DND-41 (cell line): ENCODE measurements at regions not wholly inside any gene's neighbourhood (a gene's known extent, or its start where the extent isn't known, plus 50 kb on each side); places are given as distances from the start of the nearest gene placed in this dataset.

Experiments
- ATAC-seq: fragments of 200-7000 bp; cut with Tn5 transposase; 3 replicates; pipeline ENCODE4 v1.9.1; 2021; ENCODE audit warnings: low read depth; ENCODE audit not compliant: insufficient read depth
- DNase-seq: peaks from one replicate; pipeline ENCODE4 v3.0.0-alpha.2; 2020
- H2AFZ ChIP-seq: 2 replicates; pipeline ENCODE4 v1.6.0; 2012; ENCODE audit warnings: low read depth, low read length
- H3K27ac ChIP-seq: 2 replicates; pipeline ENCODE4 v1.5.1; 2012; ENCODE audit warnings: low read length, inconsistent platforms
- H3K27me3 ChIP-seq: fragments of 200-600 bp; sonication (generic); 2 replicates; pipeline ENCODE4 v1.6.0; 2012; ENCODE audit warnings: low read length, mild to moderate bottlenecking, inconsistent platforms; ENCODE audit not compliant: insufficient read depth, poor library complexity
- H3K36me3 ChIP-seq: 2 replicates; pipeline ENCODE4 v1.5.1; 2012; ENCODE audit warnings: low read length, inconsistent platforms; ENCODE audit not compliant: insufficient read depth
- H3K4me1 ChIP-seq: 2 replicates; pipeline ENCODE4 v1.5.1; 2012; ENCODE audit warnings: mild to moderate bottlenecking, low read length; ENCODE audit not compliant: insufficient read depth
- H3K4me2 ChIP-seq: 2 replicates; pipeline ENCODE4 v1.6.0; 2012; ENCODE audit warnings: mild to moderate bottlenecking, moderate library complexity, low read length, inconsistent platforms; ENCODE audit not compliant: insufficient read depth
- H3K4me3 ChIP-seq, 2 experiments: fragments of 200-600 bp in 1 of 2; shearing (Covaris generic) in 1 of 2; 2 replicates each; pipeline ENCODE4 v1.5.1; 2012 to 2016; ENCODE audit warnings: inconsistent platforms in 2 of 2, low read length in 2 of 2, mild to moderate bottlenecking in 2 of 2, low read depth in 1 of 2, moderate library complexity in 1 of 2
- H3K79me2 ChIP-seq: 2 replicates; pipeline ENCODE4 v1.6.0; 2012; ENCODE audit warnings: low read length, inconsistent platforms; ENCODE audit not compliant: insufficient read depth
- H3K9ac ChIP-seq: 2 replicates; pipeline ENCODE4 v1.6.0; 2012; ENCODE audit warnings: low read depth, mild to moderate bottlenecking, inconsistent platforms, low read length, moderate library complexity
- H3K9me3 ChIP-seq: 2 replicates; pipeline ENCODE4 v1.5.1; 2012; ENCODE audit warnings: low read length, moderate library complexity, mild to moderate bottlenecking, inconsistent platforms; ENCODE audit not compliant: insufficient read depth, severe bottlenecking
- H4K20me1 ChIP-seq: 2 replicates; pipeline ENCODE4 v1.6.0; 2012; ENCODE audit warnings: low read length; ENCODE audit not compliant: insufficient read depth
- CTCF ChIP-seq: IDR thresholded peaks from 2 replicates; pipeline ENCODE4 v1.5.1; 2012; ENCODE audit warnings: borderline replicate concordance, low read length, moderate library complexity, mild to moderate bottlenecking; ENCODE audit not compliant: poor library complexity, severe bottlenecking; ENCODE audit errors: extremely low read depth
- EZH2 ChIP-seq: IDR thresholded peaks from 3 replicates; pipeline ENCODE4 v1.6.1; 2012; ENCODE audit warnings: borderline replicate concordance, low read depth, mild to moderate bottlenecking, moderate library complexity, low read length, inconsistent platforms; ENCODE audit not compliant: severe bottlenecking

DNA sequence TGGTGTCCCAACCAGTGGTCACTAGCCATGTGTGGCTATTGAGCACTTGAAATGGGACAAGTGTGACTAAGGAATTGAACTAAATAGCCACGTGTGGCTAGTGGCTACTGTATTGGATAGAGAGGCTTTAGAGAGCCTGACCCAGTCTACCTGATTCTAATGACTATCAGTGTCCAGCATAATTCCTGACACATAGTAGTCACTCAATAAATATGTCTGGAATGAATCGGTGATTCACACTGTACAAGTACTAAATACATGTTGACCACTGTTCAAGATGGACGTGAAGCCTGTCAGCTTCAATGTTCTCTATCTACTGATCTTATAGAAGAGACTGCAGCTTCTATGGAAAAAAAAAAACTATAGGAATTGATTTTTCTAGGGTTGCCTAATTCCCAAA is 57.7 kb upstream of the MAST4 start:
- TF ChIP-seq EZH2 (no peak), CTCF (no peak)
- Histone ChIP-seq H3K79me2 (no peaks in the 10 kb centered on the region), H3K27me3 (no peaks in the 10 kb centered on the region), H3K36me3 (no peaks in the 10 kb centered on the region), H3K27ac (no peak overlapping the region), H3K4me3 (no peak overlapping the region), H3K9me3 (no peaks in the 10 kb centered on the region), H3K9ac (no peak overlapping the region), H2AFZ (no peak overlapping the region), H3K4me2 (no peak overlapping the region), H4K20me1 (no peaks in the 10 kb centered on the region), H3K4me1 (no peaks in the 10 kb centered on the region)
- no peak for DNase-seq
- no peak for ATAC-seq

DNA sequence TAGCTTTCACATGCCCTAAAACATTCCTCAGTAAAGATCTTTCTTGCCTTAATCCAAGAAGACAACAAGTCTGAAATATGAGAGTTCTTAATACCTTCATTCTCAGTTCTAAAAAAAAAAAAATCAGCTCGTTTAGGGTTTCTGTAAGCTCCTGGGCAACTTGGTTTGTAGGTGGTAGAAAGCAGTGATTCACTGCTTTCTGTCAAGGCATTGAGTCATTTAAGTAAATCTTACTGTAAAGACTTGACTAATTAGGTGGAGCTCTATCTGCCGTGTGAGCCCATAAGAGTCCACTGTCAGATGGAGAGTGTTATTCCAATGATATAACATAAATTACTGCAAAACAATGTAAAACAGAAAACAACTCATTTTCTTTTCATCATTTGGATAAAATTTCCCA is 56.1 kb upstream of the MAST4 start:
- Histone ChIP-seq H2AFZ (no peak overlapping the region), H4K20me1 (no peaks in the 10 kb centered on the region), H3K4me1 (no peaks in the 10 kb centered on the region), H3K36me3 (no peaks in the 10 kb centered on the region), H3K27ac (no peak overlapping the region), H3K79me2 (no peaks in the 10 kb centered on the region), H3K9me3 (no peaks in the 10 kb centered on the region), H3K4me3 (no peak overlapping the region), H3K27me3 (no peaks in the 10 kb centered on the region), H3K4me2 (no peak overlapping the region), H3K9ac (no peak overlapping the region)
- DNase-seq (no peak), ATAC-seq (no peak)
- TF ChIP-seq EZH2 (no peak), CTCF (no peak)

DNA sequence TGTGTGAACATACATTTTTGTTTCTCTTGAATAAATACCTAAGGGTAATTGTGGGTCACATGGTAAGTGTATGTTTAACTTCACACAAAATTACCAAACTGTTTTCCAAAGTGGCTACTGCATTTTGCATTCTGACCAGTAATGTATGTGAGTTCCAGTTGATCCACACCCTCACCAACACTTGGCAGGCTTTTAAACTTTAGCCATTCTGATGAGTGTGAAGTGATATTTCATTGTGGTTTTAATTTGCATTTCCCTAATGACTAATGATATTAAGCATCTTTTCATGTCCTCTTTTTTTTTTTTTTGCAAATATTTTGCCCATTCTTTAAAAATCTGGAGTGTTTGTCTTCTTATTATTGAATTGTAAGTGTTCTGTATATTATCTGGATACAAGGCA is 53.5 kb upstream of the MAST4 start:
- Histone ChIP-seq H2AFZ (no peak overlapping the region), H3K79me2 (no peaks in the 10 kb centered on the region), H3K9ac (no peak overlapping the region), H3K27me3 (no peaks in the 10 kb centered on the region), H3K36me3 (no peaks in the 10 kb centered on the region), H3K9me3 (peaks cover 14% of the 10 kb centered on the region), H3K27ac (no peak overlapping the region), H3K4me1 (no peaks in the 10 kb centered on the region), H4K20me1 (no peaks in the 10 kb centered on the region), H3K4me3 (no peak overlapping the region), H3K4me2 (no peak overlapping the region)
- no peak for TF ChIP-seq CTCF
- no peak for TF ChIP-seq EZH2
- no peak for ATAC-seq
- DNase-seq: no peak
